HEK293 (cell line): ENCODE measurements at regions not wholly inside any gene's neighbourhood (a gene's known extent, or its start where the extent isn't known, plus 50 kb on each side); places are given as distances from the start of the nearest gene placed in this dataset.

ENCODE experiments used
- CTCF ChIA-PET: fragments of 350-600 bp; formaldehyde crosslinking; extraction: SDS; loops from one replicate; lab custom pipeline; 2021; ENCODE audit warnings: antibody characterized with exemption; lab: Yijun Ruan, JAX
- POLR2A ChIA-PET: fragments of 300-600 bp; formaldehyde crosslinking; extraction: SDS; loops from one replicate; lab custom pipeline; 2020; ENCODE audit warnings: antibody characterized with exemption, inconsistent platforms; lab: Yijun Ruan, JAX
- H3K27ac ChIP-seq: fragments of 200-500 bp; sonication (Bioruptor generic); 2 replicates; pipeline ENCODE4 v1.5.1; 2014; ENCODE audit warnings: low read depth, low read length, control low read depth, inconsistent platforms; ENCODE audit errors: extremely low read depth
- H3K36me3 ChIP-seq, 2 experiments: fragments of 200-500 bp in 1 of 2; sonication (Bioruptor generic) in 1 of 2; 1 replicate in 1 of 2; 2 replicates in 1 of 2; pipeline ENCODE4 v1.5.1; 2014 to 2017; ENCODE audit warnings: inconsistent platforms in 2 of 2, low read length in 2 of 2; ENCODE audit not compliant: control insufficient read depth in 2 of 2, insufficient read depth in 1 of 2
- H3K4me1 ChIP-seq: fragments of 200-500 bp; sonication (Bioruptor generic); 2 replicates; pipeline ENCODE4 v1.5.1; 2014; ENCODE audit warnings: mild to moderate bottlenecking, low read length, inconsistent platforms; ENCODE audit not compliant: control insufficient read depth, insufficient read depth
- H3K4me3 ChIP-seq: 2 replicates; pipeline ENCODE4 v1.5.1; 2011; ENCODE audit warnings: low read depth, mild to moderate bottlenecking, control low read depth, low read length, moderate library complexity
- H3K9me3 ChIP-seq: fragments of 200-500 bp; sonication (Bioruptor generic); 2 replicates; pipeline ENCODE4 v1.5.1; 2014; ENCODE audit warnings: low read depth, low read length, inconsistent platforms; ENCODE audit not compliant: control insufficient read depth, insufficient read depth
- GLI2 ChIP-seq: fragments of 450-650 bp; formaldehyde crosslinking; IDR thresholded peaks from 2 replicates; pipeline ENCODE4; 2017; ENCODE audit warnings: missing biosample characterization, missing genetic modification characterization, low read depth, borderline replicate concordance
- GLI4 ChIP-seq: fragments of 450-650 bp; formaldehyde crosslinking; IDR thresholded peaks from 2 replicates; pipeline ENCODE4 v1.5.1; 2016; ENCODE audit warnings: missing biosample characterization, missing genetic modification characterization
- GLIS1 ChIP-seq: fragments of 450-650 bp; formaldehyde crosslinking; IDR thresholded peaks from 2 replicates; pipeline ENCODE4 v1.5.1; 2016; ENCODE audit warnings: missing biosample characterization, missing genetic modification characterization
- KLF7 ChIP-seq: fragments of 450-650 bp; formaldehyde crosslinking; IDR thresholded peaks from 2 replicates; pipeline ENCODE4 v1.5.1; 2016; ENCODE audit warnings: missing biosample characterization, missing genetic modification characterization, borderline replicate concordance
- KLF8 ChIP-seq: fragments of 450-650 bp; formaldehyde crosslinking; IDR thresholded peaks from 2 replicates; pipeline ENCODE4 v1.5.1; 2016; ENCODE audit warnings: missing biosample characterization, missing genetic modification characterization
- SCRT2 ChIP-seq: fragments of 450-650 bp; formaldehyde crosslinking; IDR thresholded peaks from 2 replicates; pipeline ENCODE4 v1.5.1; 2016; ENCODE audit warnings: missing biosample characterization, missing genetic modification characterization
- ZBTB44 ChIP-seq: fragments of 450-650 bp; IDR thresholded peaks from 2 replicates; pipeline ENCODE4 v1.5.1; 2018; ENCODE audit warnings: missing biosample characterization, mild to moderate bottlenecking, missing genetic modification characterization
- ZFP37 ChIP-seq: fragments of 450-650 bp; formaldehyde crosslinking; IDR thresholded peaks from 2 replicates; pipeline ENCODE4 v1.5.1; 2016; ENCODE audit warnings: missing biosample characterization, missing genetic modification characterization
- ZNF16 ChIP-seq: fragments of 450-650 bp; formaldehyde crosslinking; IDR thresholded peaks from 2 replicates; pipeline ENCODE4 v1.5.1; 2016; ENCODE audit warnings: low read depth, missing biosample characterization, missing genetic modification characterization
- ZNF174 ChIP-seq: fragments of 450-650 bp; formaldehyde crosslinking; IDR thresholded peaks from 2 replicates; pipeline ENCODE4 v1.5.0; 2017; ENCODE audit warnings: missing biosample characterization, mild to moderate bottlenecking, missing genetic modification characterization
- ZNF184 ChIP-seq: fragments of 450-650 bp; IDR thresholded peaks from 2 replicates; pipeline ENCODE4 v1.5.1; 2018; ENCODE audit warnings: missing biosample characterization, mild to moderate bottlenecking, missing genetic modification characterization
- ZNF211 ChIP-seq: fragments of 450-650 bp; formaldehyde crosslinking; IDR thresholded peaks from 2 replicates; pipeline ENCODE4 v1.5.1; 2016; ENCODE audit warnings: low read depth, missing biosample characterization, missing genetic modification characterization
- ZNF214 ChIP-seq: fragments of 450-650 bp; formaldehyde crosslinking; IDR thresholded peaks from 2 replicates; pipeline ENCODE4 v1.5.1; 2017; ENCODE audit warnings: missing biosample characterization, mild to moderate bottlenecking, missing genetic modification characterization, borderline replicate concordance
- ZNF266 ChIP-seq: fragments of 450-650 bp; formaldehyde crosslinking; IDR thresholded peaks from 2 replicates; pipeline ENCODE4 v1.5.1; 2016; ENCODE audit warnings: missing biosample characterization, missing genetic modification characterization, low read depth
- ZNF354C ChIP-seq: fragments of 450-650 bp; formaldehyde crosslinking; IDR thresholded peaks from 2 replicates; pipeline ENCODE4 v1.5.1; 2016; ENCODE audit warnings: missing biosample characterization, missing genetic modification characterization, low read depth, borderline replicate concordance
- ZNF362 ChIP-seq: fragments of 450-650 bp; formaldehyde crosslinking; IDR thresholded peaks from 2 replicates; pipeline ENCODE4 v1.5.1; 2016; ENCODE audit warnings: missing biosample characterization, missing genetic modification characterization
- ZNF404 ChIP-seq: fragments of 450-650 bp; formaldehyde crosslinking; IDR thresholded peaks from 2 replicates; pipeline ENCODE4 v1.5.1; 2017; ENCODE audit warnings: missing biosample characterization, missing genetic modification characterization
- ZNF433 ChIP-seq: fragments of 450-650 bp; formaldehyde crosslinking; IDR thresholded peaks from 2 replicates; pipeline ENCODE4 v1.5.1; 2016; ENCODE audit warnings: missing biosample characterization, missing genetic modification characterization, low read depth
- ZNF473 ChIP-seq: fragments of 450-650 bp; formaldehyde crosslinking; IDR thresholded peaks from 2 replicates; pipeline ENCODE4 v1.5.1; 2017; ENCODE audit warnings: missing biosample characterization, missing genetic modification characterization
- ZNF571 ChIP-seq: fragments of 450-650 bp; formaldehyde crosslinking; IDR thresholded peaks from 2 replicates; pipeline ENCODE4 v1.5.0; 2017; ENCODE audit warnings: missing biosample characterization, missing genetic modification characterization
- ZNF596 ChIP-seq: fragments of 450-650 bp; IDR thresholded peaks from 2 replicates; pipeline ENCODE4 v1.5.0; 2018; ENCODE audit warnings: missing biosample characterization, mild to moderate bottlenecking, missing genetic modification characterization, moderate library complexity
- ZNF660 ChIP-seq: fragments of 450-650 bp; IDR thresholded peaks from 2 replicates; pipeline ENCODE4 v1.5.1; 2018; ENCODE audit warnings: missing biosample characterization, mild to moderate bottlenecking, missing genetic modification characterization
- ZNF707 ChIP-seq: fragments of 450-650 bp; formaldehyde crosslinking; IDR thresholded peaks from 2 replicates; pipeline ENCODE4 v1.5.1; 2016; ENCODE audit warnings: missing biosample characterization, missing genetic modification characterization
- ZNF76 ChIP-seq: fragments of 450-650 bp; formaldehyde crosslinking; IDR thresholded peaks from 2 replicates; pipeline ENCODE4; 2016; ENCODE audit warnings: low read depth, missing biosample characterization, missing genetic modification characterization, borderline replicate concordance
- TF ChIP-seq, protein P1 (sequence below): fragments of 450-650 bp; formaldehyde crosslinking; IDR thresholded peaks from 2 replicates; pipeline ENCODE4 v1.5.1; 2017; ENCODE audit warnings: missing biosample characterization, missing genetic modification characterization
- TF ChIP-seq, protein P2 (sequence below): fragments of 450-650 bp; formaldehyde crosslinking; IDR thresholded peaks from 2 replicates; pipeline ENCODE4 v1.5.1; 2017; ENCODE audit warnings: missing biosample characterization, missing genetic modification characterization
- TF ChIP-seq, protein P3 (sequence below): fragments of 450-650 bp; formaldehyde crosslinking; IDR thresholded peaks from 2 replicates; pipeline ENCODE4 v1.5.1; 2016; ENCODE audit warnings: missing biosample characterization, missing genetic modification characterization, borderline replicate concordance

- H3K4me3 ChIP-seq = no peak overlapping the region
- peaks cover 4% of the 10 kb centered on the region; the same call in 1 of the 2 replicates for H3K4me1 ChIP-seq
- H3K27ac ChIP-seq = no peak overlapping the region
- no peak for TF ChIP-seq ZNF184 (tag by site-specific recombination)
- TF ChIP-seq ZNF707 (tag by site-specific recombination) = no peak
- TF ChIP-seq GLIS1 (tag by site-specific recombination) = no peak
- no peak for TF ChIP-seq ZNF362 (tag by site-specific recombination)
- no peak for TF ChIP-seq ZNF211
- TF ChIP-seq, protein P1, sequence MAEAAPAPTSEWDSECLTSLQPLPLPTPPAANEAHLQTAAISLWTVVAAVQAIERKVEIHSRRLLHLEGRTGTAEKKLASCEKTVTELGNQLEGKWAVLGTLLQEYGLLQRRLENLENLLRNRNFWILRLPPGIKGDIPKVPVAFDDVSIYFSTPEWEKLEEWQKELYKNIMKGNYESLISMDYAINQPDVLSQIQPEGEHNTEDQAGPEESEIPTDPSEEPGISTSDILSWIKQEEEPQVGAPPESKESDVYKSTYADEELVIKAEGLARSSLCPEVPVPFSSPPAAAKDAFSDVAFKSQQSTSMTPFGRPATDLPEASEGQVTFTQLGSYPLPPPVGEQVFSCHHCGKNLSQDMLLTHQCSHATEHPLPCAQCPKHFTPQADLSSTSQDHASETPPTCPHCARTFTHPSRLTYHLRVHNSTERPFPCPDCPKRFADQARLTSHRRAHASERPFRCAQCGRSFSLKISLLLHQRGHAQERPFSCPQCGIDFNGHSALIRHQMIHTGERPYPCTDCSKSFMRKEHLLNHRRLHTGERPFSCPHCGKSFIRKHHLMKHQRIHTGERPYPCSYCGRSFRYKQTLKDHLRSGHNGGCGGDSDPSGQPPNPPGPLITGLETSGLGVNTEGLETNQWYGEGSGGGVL (tag by site-specific recombination) = no peak
- no peak for TF ChIP-seq ZNF433 (tag by site-specific recombination)
- no peak for TF ChIP-seq ZFP37
- no peak for TF ChIP-seq KLF7 (tag by site-specific recombination)
- TF ChIP-seq GLI2 (tag by site-specific recombination) = no peak
- TF ChIP-seq ZNF596 (tag by site-specific recombination) = no peak
- TF ChIP-seq ZNF404 = no peak
- TF ChIP-seq ZNF16 (tag by site-specific recombination) = no peak
- TF ChIP-seq ZNF571 = no peak
- TF ChIP-seq ZNF473 (tag by site-specific recombination) = no peak
- no peak for TF ChIP-seq SCRT2 (tag by site-specific recombination)
- TF ChIP-seq ZNF174 = no peak
- TF ChIP-seq ZNF214 = no peak
- TF ChIP-seq ZBTB44 = no peak
- no peak for TF ChIP-seq ZNF76 (tag by site-specific recombination)
- no peaks in the 10 kb centered on the region for H3K36me3 ChIP-seq
- CTCF ChIA-PET = no interaction called here
- POLR2A ChIA-PET = no interaction called here
- H3K9me3 ChIP-seq = no peaks in the 10 kb centered on the region
Measured at GRCh38 chr3:178056868-178057267, 479.4 kb upstream of the KCNMB2 start.

GRCh38 chr3:178058629-178059028 lies 477.6 kb upstream of the KCNMB2 start:
- POLR2A ChIA-PET = no interaction called here
- Histone ChIP-seq H3K36me3 (no peaks in the 10 kb centered on the region), H3K4me1 (peaks cover 4% of the 10 kb centered on the region; the same call in 1 of the 2 replicates), H3K4me3 (no peak overlapping the region), H3K9me3 (no peaks in the 10 kb centered on the region), H3K27ac (no peak overlapping the region)
- CTCF ChIA-PET = no interaction called here
- TF ChIP-seq, protein P2, sequence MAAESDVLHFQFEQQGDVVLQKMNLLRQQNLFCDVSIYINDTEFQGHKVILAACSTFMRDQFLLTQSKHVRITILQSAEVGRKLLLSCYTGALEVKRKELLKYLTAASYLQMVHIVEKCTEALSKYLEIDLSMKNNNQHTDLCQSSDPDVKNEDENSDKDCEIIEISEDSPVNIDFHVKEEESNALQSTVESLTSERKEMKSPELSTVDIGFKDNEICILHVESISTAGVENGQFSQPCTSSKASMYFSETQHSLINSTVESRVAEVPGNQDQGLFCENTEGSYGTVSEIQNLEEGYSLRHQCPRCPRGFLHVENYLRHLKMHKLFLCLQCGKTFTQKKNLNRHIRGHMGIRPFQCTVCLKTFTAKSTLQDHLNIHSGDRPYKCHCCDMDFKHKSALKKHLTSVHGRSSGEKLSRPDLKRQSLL (tag by site-specific recombination) = no peak
- no peak for TF ChIP-seq ZNF266 (tag by site-specific recombination)
- no peak for TF ChIP-seq ZNF354C (tag by site-specific recombination)
- no peak for TF ChIP-seq ZNF660
- TF ChIP-seq KLF8 (tag by site-specific recombination) = no peak
- TF ChIP-seq GLI4 (tag by site-specific recombination) = no peak
- TF ChIP-seq, protein P3, sequence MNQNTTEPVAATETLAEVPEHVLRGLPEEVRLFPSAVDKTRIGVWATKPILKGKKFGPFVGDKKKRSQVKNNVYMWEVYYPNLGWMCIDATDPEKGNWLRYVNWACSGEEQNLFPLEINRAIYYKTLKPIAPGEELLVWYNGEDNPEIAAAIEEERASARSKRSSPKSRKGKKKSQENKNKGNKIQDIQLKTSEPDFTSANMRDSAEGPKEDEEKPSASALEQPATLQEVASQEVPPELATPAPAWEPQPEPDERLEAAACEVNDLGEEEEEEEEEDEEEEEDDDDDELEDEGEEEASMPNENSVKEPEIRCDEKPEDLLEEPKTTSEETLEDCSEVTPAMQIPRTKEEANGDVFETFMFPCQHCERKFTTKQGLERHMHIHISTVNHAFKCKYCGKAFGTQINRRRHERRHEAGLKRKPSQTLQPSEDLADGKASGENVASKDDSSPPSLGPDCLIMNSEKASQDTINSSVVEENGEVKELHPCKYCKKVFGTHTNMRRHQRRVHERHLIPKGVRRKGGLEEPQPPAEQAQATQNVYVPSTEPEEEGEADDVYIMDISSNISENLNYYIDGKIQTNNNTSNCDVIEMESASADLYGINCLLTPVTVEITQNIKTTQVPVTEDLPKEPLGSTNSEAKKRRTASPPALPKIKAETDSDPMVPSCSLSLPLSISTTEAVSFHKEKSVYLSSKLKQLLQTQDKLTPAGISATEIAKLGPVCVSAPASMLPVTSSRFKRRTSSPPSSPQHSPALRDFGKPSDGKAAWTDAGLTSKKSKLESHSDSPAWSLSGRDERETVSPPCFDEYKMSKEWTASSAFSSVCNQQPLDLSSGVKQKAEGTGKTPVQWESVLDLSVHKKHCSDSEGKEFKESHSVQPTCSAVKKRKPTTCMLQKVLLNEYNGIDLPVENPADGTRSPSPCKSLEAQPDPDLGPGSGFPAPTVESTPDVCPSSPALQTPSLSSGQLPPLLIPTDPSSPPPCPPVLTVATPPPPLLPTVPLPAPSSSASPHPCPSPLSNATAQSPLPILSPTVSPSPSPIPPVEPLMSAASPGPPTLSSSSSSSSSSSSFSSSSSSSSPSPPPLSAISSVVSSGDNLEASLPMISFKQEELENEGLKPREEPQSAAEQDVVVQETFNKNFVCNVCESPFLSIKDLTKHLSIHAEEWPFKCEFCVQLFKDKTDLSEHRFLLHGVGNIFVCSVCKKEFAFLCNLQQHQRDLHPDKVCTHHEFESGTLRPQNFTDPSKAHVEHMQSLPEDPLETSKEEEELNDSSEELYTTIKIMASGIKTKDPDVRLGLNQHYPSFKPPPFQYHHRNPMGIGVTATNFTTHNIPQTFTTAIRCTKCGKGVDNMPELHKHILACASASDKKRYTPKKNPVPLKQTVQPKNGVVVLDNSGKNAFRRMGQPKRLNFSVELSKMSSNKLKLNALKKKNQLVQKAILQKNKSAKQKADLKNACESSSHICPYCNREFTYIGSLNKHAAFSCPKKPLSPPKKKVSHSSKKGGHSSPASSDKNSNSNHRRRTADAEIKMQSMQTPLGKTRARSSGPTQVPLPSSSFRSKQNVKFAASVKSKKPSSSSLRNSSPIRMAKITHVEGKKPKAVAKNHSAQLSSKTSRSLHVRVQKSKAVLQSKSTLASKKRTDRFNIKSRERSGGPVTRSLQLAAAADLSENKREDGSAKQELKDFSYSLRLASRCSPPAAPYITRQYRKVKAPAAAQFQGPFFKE (tag by site-specific recombination) = no peak
